Activated CD8-positive, alpha-beta memory T cell treated with anti-CD3 and anti-CD28 coated beads for 1 hour (primary cell): ENCODE measurements at regions not wholly inside any gene's neighbourhood (a gene's known extent, or its start where the extent isn't known, plus 50 kb on each side); places are given as distances from the start of the nearest gene placed in this dataset.
"Not testable (repeated sequence)": the region's sequence is repeated elsewhere in the genome, so short reads cannot be mapped to it uniquely, and the experiment has no call there.

Experiments used
- DNase-seq, 2 donors: peaks; one replicate each; pipeline ENCODE4 v3.0.0-alpha.2; 2020; ENCODE audit warnings: low read depth in 1 of 2; ENCODE audit errors: extremely low read depth in 1 of 2

DNA sequence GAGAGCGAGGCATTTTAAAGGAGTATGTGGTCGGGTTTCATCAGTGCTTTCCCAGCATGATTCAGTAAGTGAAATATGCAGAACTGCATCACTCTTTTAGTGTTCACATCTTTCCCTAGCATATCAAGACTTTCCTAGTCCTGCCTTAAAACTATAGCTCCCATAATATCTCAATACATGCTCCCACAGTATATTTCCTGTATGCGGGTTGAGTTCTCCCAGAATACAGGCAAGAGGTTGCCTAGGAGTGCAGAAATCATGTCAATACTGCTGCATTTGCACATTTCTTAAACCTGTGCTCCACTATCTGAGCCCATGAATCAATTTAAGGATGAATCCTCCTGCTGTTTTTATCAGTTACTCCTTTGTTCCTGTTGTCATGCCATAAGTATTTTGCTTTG, 386.6 kb upstream of the SLC35B3 start:
- DNase-seq = no peak

- no peak for DNase-seq
Observed at GRCh38 chr6:8820313-8820712, 385.0 kb upstream of the SLC35B3 start.

DNA sequence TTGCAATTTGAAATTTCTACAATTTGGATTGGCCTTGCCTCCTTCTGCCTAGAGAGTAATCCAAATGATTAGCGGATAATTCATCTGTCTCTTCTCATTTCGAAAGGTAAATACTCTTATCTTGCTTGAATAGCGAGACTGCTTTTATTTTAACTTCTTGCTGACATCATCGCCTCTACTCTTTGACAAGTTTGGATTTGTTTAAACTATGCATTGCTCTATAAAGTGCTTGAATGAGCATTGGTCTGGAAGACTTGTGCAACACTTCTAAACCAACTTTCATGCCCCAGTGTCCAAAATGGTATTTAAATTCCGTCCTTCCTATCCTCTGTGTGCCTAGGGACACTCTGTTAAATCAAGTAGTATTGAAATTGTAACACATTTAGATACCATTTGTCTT, 384.1 kb upstream of the SLC35B3 start:
- no peak for DNase-seq

DNA sequence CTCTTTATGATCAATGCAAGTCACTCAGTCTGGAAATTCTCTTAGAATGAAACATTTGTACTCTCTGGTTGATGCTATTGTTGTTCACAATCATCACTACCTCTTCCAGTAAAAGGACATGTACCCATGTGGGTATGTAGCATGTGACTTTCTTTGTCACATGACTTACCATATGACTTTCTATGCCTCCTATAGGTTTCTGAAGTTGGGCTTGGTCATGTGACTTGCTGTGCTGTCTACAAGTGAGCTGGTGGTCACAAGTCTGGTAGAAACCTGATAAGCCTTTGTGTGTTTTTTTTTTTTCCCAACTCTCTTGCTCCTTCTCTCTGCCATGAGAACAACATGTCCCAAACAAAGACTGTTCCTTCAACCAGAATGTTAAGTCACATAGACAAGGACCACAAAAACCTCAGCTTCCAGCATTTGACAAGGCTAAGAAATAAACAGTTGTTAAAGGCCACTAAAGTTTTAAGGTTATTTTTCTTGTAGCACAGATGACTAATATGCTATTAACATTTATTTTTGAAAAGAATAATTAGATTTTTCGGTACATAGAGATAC, 379.2 kb upstream of the SLC35B3 start:
- no peak for DNase-seq

DNA sequence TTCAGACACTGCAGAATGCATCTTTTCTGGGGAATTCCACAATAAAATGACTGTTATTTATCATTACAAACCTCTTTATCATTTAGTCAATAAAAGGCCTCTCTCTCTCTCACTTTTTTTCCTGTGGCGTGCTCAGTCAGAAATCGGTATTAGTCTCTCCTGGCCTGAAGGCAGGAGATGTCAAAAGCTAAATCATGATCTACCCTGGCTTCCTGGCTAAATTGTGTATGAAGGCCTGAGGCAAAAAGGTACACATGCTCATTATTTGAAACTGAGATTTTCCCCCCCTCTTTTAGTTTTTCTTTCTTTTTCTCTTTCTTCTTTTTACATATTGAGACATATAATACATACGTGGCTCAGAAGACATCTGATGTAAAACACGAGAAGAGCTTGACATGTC, 375.0 kb upstream of the SLC35B3 start:
- DNase-seq = no peak

DNA sequence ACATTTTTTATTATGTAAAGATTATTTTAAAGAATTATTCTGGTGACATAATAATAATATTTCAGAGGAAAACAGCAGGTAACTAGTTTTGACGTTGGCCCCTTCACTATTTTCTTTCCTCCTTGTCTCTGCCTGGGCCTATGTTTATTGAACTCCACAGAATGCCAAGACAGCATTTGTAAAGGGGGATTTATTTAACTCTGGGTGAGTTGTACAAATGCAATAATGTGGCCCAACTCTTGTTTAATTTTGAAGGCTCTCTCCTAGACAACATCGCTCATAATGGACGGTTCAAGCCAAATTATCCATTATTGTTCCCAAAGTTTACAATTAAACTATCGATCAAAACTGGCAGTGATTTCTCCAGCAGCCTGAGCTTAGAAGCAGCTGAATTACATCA, 374.3 kb upstream of the SLC35B3 start:
- DNase-seq = no peak

DNA sequence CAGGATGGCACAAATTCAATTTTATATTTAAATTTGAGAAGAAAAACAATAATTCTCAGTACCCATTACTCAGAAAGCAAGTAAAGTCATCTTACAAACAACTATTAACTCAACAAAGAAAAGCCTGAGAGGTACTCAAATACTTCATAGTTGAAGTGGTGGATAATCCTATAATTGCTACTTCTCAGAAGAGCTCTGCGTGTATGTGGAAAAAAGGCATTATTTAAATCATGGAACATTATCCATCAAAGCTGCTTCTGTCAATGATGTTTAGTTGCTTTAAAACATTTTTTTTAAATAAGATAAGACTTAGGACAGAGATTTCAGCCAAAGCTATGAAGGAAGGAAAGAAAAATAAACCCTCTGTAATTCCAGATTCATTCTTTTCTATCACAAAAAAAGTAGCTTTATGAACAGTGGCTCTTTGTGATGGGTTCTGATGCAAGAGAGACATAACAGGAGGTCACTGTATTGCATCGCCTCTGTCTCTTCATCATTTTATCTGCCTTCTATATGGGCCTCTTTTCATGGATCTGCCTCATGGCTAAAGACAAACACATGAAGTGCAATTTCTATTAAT, 367.9 kb upstream of the SLC35B3 start:
- no peak for DNase-seq

GRCh38 chr6:8802397-8802796, 367.1 kb upstream of the SLC35B3 start:
- not testable (repeated sequence) for DNase-seq

DNA sequence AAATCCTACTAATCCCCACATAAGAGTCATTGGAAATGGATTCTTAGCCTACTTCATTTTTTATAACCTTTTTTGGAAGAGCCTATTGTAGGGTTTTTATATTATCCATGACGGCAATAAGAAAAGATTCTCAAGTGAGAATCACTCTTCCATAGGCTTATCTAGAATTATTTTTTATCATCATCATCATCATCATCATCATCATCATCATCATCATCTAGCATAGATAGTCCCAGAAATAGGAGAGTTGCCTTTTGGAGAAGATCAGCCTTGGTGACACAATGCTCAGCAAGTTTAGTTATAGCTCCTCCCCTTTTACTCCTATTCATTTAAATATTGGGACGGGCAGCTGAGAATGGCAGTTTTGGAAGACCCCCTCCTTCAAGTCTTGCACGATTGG, 359.1 kb upstream of the SLC35B3 start:
- no peak for DNase-seq

DNA sequence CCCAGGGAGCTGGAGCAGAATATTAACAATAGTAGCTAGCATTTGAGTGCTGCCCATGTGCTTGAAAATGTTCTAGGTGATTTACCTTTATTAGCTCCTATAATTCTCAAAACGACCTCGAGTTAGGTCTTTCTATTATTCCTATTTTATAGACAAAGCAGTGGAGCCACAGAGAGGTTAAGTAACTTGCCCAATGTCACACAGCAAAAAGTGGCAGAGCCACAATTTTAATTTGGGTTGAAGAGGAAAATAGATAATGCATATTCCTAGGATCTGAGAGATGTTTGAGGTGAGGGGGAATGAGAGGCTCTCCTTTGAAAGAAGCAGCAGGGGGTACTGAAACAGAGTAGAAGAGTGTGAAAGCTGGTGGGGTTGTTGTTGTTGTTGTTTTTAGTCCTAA, 354.5 kb upstream of the SLC35B3 start:
- DNase-seq = no peak

DNA sequence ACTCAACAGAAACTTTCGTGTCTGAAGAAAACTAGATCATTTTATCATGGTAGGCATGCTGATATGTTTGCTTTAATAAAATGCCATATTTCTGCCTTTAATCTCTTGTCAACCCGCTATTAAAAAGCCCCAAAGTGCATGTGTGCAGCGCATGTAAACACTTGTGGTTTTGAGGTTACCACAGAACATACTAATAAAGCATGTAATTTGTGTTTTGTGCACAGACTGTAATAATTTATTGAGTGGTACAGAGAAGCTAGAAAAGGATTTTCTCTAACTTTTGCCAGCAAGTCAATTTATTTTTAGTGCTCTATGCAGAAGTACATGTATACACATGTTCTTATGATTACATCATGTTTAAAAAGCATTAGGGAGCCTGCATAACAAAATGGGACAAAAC, 349.9 kb upstream of the SLC35B3 start:
- no peak for DNase-seq

DNA sequence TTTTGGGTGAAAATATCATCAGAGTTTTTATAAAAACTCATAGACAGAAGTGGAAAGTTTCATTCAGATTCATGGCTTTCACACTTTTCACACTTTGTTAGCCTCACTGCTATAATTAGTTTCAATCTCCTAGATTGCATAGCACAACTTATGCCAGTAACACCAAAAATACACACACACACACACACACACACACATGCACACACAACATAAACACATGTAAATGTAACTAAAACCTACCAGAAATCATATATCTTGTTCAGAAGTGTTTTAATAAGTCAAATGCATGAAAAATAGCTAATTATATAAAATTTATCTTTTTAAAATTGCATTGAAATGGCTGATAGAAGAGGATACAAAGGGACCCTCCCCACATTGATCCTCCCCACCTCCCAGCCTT, 347.8 kb upstream of the SLC35B3 start:
- no peak for DNase-seq

GRCh38 chr6:8780653-8781052, 345.3 kb upstream of the SLC35B3 start:
- DNase-seq = no peak

DNA sequence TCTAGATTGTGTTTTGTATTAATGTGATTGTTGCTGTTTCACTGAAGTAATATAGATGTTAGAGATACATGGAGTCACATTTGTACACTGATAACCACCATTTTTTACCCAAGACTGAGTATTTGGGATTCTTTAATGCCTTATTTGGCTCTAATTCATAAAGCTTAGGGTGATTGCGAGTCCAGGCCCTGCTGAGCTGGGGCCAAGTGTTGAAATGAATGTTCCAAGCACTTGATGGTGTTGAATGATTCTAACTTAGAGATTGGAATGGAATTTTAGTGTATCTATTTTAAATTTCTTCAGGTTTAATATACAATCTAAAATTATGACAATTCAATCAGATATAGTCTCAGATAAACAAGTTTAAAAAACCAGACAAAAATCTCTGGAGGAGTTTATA, 329.4 kb upstream of the SLC35B3 start:
- DNase-seq = no peak

GRCh38 chr6:8760951-8761350, 325.6 kb upstream of the SLC35B3 start:
- DNase-seq = no peak

GRCh38 chr6:8758412-8758811, 323.1 kb upstream of the SLC35B3 start:
- DNase-seq = no peak

DNA sequence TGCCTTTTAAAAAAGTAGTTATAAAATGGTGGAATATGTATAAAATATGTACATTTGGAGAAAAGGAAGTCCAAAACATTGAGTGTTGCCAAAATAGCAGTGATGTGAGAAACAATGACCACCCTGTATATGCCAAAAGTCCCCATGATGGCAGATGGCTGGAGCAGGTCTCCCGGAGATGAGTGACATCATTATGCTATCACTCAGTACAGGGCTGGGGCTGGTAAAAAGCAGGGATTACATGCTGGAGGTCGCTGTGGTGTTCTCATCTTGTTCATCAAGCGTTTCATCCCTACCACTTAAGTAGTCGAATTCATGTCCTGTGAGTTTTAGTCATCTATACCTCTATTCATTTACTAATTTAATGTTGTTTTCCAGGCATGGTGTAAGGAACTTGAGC, 315.3 kb upstream of the SLC35B3 start:
- DNase-seq = no peak

DNA sequence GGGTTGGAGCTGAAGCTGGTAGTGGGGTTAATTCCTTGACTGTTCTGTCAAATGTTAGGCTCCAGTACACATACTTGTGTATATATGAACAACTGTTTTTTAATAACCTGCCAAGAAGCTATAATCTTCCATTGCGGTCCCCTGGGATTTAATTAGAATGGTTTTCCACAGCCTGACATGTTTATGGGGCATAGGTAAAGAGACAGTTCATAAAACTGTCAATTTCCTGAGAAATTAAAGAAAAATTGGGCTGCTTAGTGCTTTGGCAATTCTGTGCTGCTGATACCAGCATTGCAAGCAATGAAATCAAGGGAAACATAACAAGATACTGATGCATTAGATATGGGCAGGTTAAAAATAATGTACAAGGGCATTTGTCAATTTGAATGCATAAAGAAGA, 314.1 kb upstream of the SLC35B3 start:
- DNase-seq = no peak

GRCh38 chr6:8743170-8743745, 307.9 kb upstream of the SLC35B3 start:
- DNase-seq = no peak

DNA sequence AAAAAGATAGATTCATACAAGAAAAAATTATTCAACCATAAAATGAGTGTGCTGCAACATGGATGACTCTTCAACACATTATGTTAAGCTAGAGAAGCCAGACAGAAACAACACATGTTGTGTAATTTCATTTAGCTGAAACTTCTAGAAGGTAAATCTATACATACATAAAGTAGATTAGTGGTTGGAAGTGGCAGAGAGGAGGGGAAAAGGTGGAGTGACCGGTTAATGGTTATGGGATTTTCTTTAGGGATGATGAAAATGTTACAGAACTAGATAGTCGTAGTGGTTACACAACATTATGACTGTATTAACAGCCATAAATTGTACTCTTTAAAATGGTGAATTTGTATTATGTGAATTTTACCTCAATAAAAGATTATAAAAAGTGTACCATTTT, 304.1 kb upstream of the SLC35B3 start:
- DNase-seq = no peak

GRCh38 chr6:8738951-8739350, 303.6 kb upstream of the SLC35B3 start:
- DNase-seq = no peak

DNA sequence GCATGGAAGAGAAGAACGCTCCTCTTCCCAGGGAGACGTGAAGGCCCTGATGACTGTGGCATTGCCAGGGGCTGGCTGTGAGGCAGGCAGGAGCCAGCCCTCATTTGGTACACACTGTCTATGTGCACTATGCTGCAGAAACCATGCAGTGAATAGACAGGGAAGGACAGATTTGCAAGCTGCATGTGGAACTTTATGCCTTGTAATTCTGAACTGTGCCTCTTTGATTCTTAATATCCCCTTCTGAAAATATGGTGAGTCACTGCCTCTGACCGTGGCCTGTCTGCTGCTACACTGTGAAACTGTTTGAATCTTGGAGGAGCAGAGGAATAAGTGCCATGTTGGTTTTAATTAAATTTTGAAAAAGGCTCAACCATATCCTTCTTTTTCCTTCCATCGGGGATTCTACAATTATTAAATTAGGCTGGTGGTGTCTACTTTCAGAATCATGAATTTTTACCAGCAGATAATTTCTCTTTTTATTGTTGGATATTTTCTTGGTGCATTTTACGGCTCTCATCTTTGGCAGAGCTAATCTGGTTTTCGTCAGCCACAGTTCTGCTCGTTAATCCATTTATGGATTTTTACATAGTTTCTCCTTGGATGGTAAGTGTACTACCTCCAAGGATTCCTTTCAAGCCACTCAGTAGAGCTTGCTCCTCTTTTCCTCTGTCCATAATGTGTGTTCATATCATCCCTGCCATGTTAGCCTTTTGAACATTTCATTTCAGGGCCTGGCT, 301.0 kb upstream of the SLC35B3 start:
- no peak for DNase-seq
